ENCODE measurements at regions not wholly inside any gene's neighbourhood (a gene's known extent, or its start where the extent isn't known, plus 50 kb on each side); places are given as distances from the start of the nearest gene placed in this dataset.

- no peaks in the 10 kb centered on the region for H4K20me1 ChIP-seq (ENCODE audit: insufficient read depth)
- H3K36me3 ChIP-seq (ENCODE audit: insufficient read depth, low read length), result no peaks in the 10 kb centered on the region
- H3K9me2 ChIP-seq (ENCODE audit: insufficient read depth, low read length), result no peaks in the 10 kb centered on the region
- H3K27ac ChIP-seq (ENCODE audit: low read length), result no peak overlapping the region
- no peaks in the 10 kb centered on the region for H3K27me3 ChIP-seq (ENCODE audit: insufficient read depth, low read depth, low read length)
- H3K9me3 ChIP-seq (ENCODE audit: low read length), result no peaks in the 10 kb centered on the region
- no peak overlapping the region for H3K9ac ChIP-seq (ENCODE audit: low read length)
- H2AFZ ChIP-seq (ENCODE audit: low read depth, low read length), result no peak overlapping the region
- H3K4me3 ChIP-seq (ENCODE audit: low read length), result peak overlapping the region; percentile 20
- peaks cover 3% of the 10 kb centered on the region for H3F3A ChIP-seq (ENCODE audit: insufficient read depth, low read length, poor library complexity, severe bottlenecking)
- no peak for TF ChIP-seq EP300 (conservative IDR thresholded peaks at IDR 0.05; ENCODE audit: poor library complexity, severe bottlenecking)
- TF ChIP-seq REST (IDR thresholded peaks at IDR 0.05; ENCODE audit: borderline replicate concordance), result peak; percentile 39
- no peak overlapping the region for H3K4me2 ChIP-seq (ENCODE audit: low read length)
- H3K79me2 ChIP-seq (replicated peaks; ENCODE audit: insufficient read depth, low read length), result no peaks in the 10 kb centered on the region
Measured at GRCh38 chr6:119683031-119683430, 333.5 kb upstream of the MAN1A1 start.

- Histone ChIP-seq H3K36me3 (ENCODE audit: insufficient read depth, low read length) (no peaks in the 10 kb centered on the region), H3K9ac (ENCODE audit: low read length) (no peak overlapping the region), H3K4me2 (ENCODE audit: low read length) (no peak overlapping the region), H3K27me3 (ENCODE audit: insufficient read depth, low read depth, low read length) (no peaks in the 10 kb centered on the region), H3K27ac (ENCODE audit: low read length) (no peak overlapping the region), H2AFZ (ENCODE audit: low read depth, low read length) (no peak overlapping the region), H3K4me3 (ENCODE audit: low read length) (no peak overlapping the region), H4K20me1 (ENCODE audit: insufficient read depth) (no peaks in the 10 kb centered on the region), H3K9me3 (ENCODE audit: low read length) (no peaks in the 10 kb centered on the region), H3K9me2 (ENCODE audit: insufficient read depth, low read length) (no peaks in the 10 kb centered on the region), H3K79me2 (replicated peaks; ENCODE audit: insufficient read depth, low read length) (no peaks in the 10 kb centered on the region), H3F3A (ENCODE audit: insufficient read depth, low read length, poor library complexity, severe bottlenecking) (peaks cover 3% of the 10 kb centered on the region)
- TF ChIP-seq RAD21 (conservative IDR thresholded peaks at IDR 0.05), result no peak
- TF ChIP-seq MXI1 (conservative IDR thresholded peaks at IDR 0.05; ENCODE audit: poor library complexity, severe bottlenecking), result no peak
- no peak for TF ChIP-seq REST (IDR thresholded peaks at IDR 0.05; ENCODE audit: borderline replicate concordance)
- TF ChIP-seq EZH2 (IDR thresholded peaks at IDR 0.05; ENCODE audit: borderline replicate concordance, insufficient read depth, low read length, poor library complexity, severe bottlenecking), result no peak
- no peak for TF ChIP-seq CTCF (IDR thresholded peaks at IDR 0.05; ENCODE audit: poor library complexity, severe bottlenecking)
- no peak for TF ChIP-seq POLR2AphosphoS5 (IDR thresholded peaks at IDR 0.05)
- TF ChIP-seq EP300 (conservative IDR thresholded peaks at IDR 0.05; ENCODE audit: poor library complexity, severe bottlenecking), result no peak
- no peak for TF ChIP-seq SMC3 (conservative IDR thresholded peaks at IDR 0.05; ENCODE audit: poor library complexity)
- TF ChIP-seq TAF1 (IDR thresholded peaks at IDR 0.05; ENCODE audit: low read depth), result no peak
Measured at GRCh38 chr6:119678961-119679360, 329.4 kb upstream of the MAN1A1 start.

All from neural cell (in vitro differentiated cells).